ENCODE measurements at regions not wholly inside any gene's neighbourhood (a gene's known extent, or its start where the extent isn't known, plus 50 kb on each side); places are given as distances from the start of the nearest gene placed in this dataset.

DNA sequence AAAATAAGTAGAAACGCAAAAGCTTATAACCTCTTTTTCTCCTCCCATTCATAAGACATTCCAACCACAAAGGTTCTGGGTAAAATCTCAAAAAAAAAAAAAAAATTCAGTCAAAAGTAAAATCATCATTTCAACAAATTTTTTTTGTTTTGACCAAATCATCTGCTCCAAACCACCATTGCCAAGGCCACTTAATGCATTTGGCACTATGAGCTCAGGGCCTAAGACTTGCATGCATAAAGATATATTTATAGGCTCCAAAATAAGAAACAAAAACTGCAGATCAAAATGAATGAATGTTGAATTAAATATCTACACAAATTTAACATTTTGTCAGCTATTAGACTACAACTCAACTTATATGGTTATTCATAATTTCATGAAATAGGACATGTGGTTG lies 331.1 kb upstream of the NFIA start:
- ATAC-seq: no peak
- TF ChIP-seq, protein P1, sequence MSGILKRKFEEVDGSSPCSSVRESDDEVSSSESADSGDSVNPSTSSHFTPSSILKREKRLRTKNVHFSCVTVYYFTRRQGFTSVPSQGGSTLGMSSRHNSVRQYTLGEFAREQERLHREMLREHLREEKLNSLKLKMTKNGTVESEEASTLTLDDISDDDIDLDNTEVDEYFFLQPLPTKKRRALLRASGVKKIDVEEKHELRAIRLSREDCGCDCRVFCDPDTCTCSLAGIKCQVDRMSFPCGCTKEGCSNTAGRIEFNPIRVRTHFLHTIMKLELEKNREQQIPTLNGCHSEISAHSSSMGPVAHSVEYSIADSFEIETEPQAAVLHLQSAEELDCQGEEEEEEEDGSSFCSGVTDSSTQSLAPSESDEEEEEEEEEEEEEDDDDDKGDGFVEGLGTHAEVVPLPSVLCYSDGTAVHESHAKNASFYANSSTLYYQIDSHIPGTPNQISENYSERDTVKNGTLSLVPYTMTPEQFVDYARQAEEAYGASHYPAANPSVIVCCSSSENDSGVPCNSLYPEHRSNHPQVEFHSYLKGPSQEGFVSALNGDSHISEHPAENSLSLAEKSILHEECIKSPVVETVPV (CRISPR knock-in tag; IDR thresholded peaks at IDR 0.05): no peak
- TF ChIP-seq, protein P2, sequence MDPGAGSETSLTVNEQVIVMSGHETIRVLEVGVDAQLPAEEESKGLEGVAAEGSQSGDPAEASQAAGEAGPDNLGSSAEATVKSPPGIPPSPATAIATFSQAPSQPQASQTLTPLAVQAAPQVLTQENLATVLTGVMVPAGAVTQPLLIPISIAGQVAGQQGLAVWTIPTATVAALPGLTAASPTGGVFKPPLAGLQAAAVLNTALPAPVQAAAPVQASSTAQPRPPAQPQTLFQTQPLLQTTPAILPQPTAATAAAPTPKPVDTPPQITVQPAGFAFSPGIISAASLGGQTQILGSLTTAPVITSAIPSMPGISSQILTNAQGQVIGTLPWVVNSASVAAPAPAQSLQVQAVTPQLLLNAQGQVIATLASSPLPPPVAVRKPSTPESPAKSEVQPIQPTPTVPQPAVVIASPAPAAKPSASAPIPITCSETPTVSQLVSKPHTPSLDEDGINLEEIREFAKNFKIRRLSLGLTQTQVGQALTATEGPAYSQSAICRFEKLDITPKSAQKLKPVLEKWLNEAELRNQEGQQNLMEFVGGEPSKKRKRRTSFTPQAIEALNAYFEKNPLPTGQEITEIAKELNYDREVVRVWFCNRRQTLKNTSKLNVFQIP (CRISPR knock-in tag; IDR thresholded peaks at IDR 0.05; ENCODE audit: borderline replicate concordance, low read depth): no peak
- TF ChIP-seq GLIS3 (CRISPR knock-in tag; IDR thresholded peaks at IDR 0.05) (no peak), ISL1 (CRISPR knock-in tag; IDR thresholded peaks at IDR 0.05) (no peak), CSDC2 (CRISPR knock-in tag; IDR thresholded peaks at IDR 0.05) (no peak), ZC3H10 (CRISPR knock-in tag; IDR thresholded peaks at IDR 0.05) (no peak), SNAI2 (CRISPR knock-in tag; IDR thresholded peaks at IDR 0.05) (no peak), RARB (CRISPR knock-in tag; IDR thresholded peaks at IDR 0.05) (no peak), ESRRG (CRISPR knock-in tag; IDR thresholded peaks at IDR 0.05) (no peak), TOX (CRISPR knock-in tag; IDR thresholded peaks at IDR 0.05; ENCODE audit: borderline replicate concordance) (no peak), ZNF70 (CRISPR knock-in tag; IDR thresholded peaks at IDR 0.05) (no peak), PPARA (CRISPR knock-in tag; IDR thresholded peaks at IDR 0.05; ENCODE audit: borderline replicate concordance) (no peak), TSHZ2 (CRISPR knock-in tag; IDR thresholded peaks at IDR 0.05) (no peak), ARNTL (CRISPR knock-in tag; IDR thresholded peaks at IDR 0.05; ENCODE audit: borderline replicate concordance, low read depth) (no peak), BACH2 (CRISPR knock-in tag; IDR thresholded peaks at IDR 0.05; ENCODE audit: borderline replicate concordance) (no peak)

GRCh38 chr1:60747353-60747752 lies 335.0 kb upstream of the NFIA start:
- no peak for ATAC-seq
- TF ChIP-seq RARB (CRISPR knock-in tag; IDR thresholded peaks at IDR 0.05): no peak
- TF ChIP-seq, protein P3, sequence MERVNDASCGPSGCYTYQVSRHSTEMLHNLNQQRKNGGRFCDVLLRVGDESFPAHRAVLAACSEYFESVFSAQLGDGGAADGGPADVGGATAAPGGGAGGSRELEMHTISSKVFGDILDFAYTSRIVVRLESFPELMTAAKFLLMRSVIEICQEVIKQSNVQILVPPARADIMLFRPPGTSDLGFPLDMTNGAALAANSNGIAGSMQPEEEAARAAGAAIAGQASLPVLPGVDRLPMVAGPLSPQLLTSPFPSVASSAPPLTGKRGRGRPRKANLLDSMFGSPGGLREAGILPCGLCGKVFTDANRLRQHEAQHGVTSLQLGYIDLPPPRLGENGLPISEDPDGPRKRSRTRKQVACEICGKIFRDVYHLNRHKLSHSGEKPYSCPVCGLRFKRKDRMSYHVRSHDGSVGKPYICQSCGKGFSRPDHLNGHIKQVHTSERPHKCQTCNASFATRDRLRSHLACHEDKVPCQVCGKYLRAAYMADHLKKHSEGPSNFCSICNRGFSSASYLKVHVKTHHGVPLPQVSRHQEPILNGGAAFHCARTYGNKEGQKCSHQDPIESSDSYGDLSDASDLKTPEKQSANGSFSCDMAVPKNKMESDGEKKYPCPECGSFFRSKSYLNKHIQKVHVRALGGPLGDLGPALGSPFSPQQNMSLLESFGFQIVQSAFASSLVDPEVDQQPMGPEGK (CRISPR knock-in tag; IDR thresholded peaks at IDR 0.05; ENCODE audit: borderline replicate concordance): no peak
- TF ChIP-seq TSHZ2 (CRISPR knock-in tag; IDR thresholded peaks at IDR 0.05): peak; percentile 18; the same call in 1 of the 2 replicates
- TF ChIP-seq ZFP3 (CRISPR knock-in tag; IDR thresholded peaks at IDR 0.05): no peak

DNA sequence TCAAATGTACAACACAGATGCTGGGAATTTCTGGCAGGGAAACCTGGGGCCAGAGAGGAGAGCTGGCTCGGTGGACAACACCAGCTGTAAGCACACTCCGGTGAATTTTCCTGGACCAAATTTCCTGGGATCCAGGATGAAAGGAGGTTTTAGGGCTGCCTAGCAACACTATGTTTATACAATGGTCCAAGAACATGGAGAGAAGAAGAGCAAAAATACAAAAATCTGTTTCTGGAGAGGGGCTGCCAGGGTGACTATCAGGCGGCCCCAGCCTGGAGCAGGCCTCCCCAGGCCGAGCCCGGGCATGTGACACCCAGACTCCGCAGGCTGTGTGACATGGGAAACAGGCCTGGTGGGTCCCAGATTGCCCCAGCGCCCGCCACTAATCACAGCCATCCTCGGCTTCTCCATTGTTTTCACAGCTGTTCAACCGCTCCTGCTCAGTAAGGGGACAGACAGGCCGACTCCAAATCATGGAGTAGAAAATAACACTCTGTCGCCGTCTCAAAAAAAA lies 336.0 kb upstream of the NFIA start:
- peak; percentile 39; the same call in 1 of the 3 replicates for ATAC-seq
- 0 out of 2 replicates have a peak, but pooled peaks have one; percentile 2 for TF ChIP-seq ZNF8 (CRISPR knock-in tag; IDR thresholded peaks at IDR 0.05)
- TF ChIP-seq ARNTL (CRISPR knock-in tag; IDR thresholded peaks at IDR 0.05; ENCODE audit: borderline replicate concordance, low read depth): no peak
- TF ChIP-seq, protein P2 (CRISPR knock-in tag; IDR thresholded peaks at IDR 0.05; ENCODE audit: borderline replicate concordance, low read depth): no peak
- TF ChIP-seq, protein P4, sequence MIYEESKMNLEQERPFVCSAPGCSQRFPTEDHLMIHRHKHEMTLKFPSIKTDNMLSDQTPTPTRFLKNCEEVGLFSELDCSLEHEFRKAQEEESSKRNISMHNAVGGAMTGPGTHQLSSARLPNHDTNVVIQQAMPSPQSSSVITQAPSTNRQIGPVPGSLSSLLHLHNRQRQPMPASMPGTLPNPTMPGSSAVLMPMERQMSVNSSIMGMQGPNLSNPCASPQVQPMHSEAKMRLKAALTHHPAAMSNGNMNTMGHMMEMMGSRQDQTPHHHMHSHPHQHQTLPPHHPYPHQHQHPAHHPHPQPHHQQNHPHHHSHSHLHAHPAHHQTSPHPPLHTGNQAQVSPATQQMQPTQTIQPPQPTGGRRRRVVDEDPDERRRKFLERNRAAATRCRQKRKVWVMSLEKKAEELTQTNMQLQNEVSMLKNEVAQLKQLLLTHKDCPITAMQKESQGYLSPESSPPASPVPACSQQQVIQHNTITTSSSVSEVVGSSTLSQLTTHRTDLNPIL (CRISPR knock-in tag; IDR thresholded peaks at IDR 0.05; ENCODE audit: low read depth): no peak
- peak; percentile 89; the same call in 1 of the 2 replicates for TF ChIP-seq TSHZ2 (CRISPR knock-in tag; IDR thresholded peaks at IDR 0.05)
- TF ChIP-seq BACH2 (CRISPR knock-in tag; IDR thresholded peaks at IDR 0.05; ENCODE audit: borderline replicate concordance): no peak
- no peak for TF ChIP-seq CSDC2 (CRISPR knock-in tag; IDR thresholded peaks at IDR 0.05)
- peak; percentile 53; the same call in 1 of the 2 replicates for TF ChIP-seq ZNF70 (CRISPR knock-in tag; IDR thresholded peaks at IDR 0.05)
